HepG2 (cell line): ENCODE measurements at regions not wholly inside any gene's neighbourhood (a gene's known extent, or its start where the extent isn't known, plus 50 kb on each side); places are given as distances from the start of the nearest gene placed in this dataset.

ENCODE experiments used
- AHR ChIP-seq: IDR thresholded peaks from 2 replicates; pipeline ENCODE4 v1.6.1; 2018; ENCODE audit warnings: missing genetic modification reagents, missing compliant biosample characterization
- BRD4 ChIP-seq: sonication (generic); formaldehyde crosslinking; IDR thresholded peaks from 2 replicates; pipeline ENCODE4 v1.4.0; 2020; ENCODE audit warnings: missing genetic modification reagents
- MIER2 ChIP-seq: IDR thresholded peaks from 2 replicates; pipeline ENCODE4 v1.6.1; 2016; ENCODE audit warnings: missing biosample characterization, missing genetic modification reagents
- NFIB ChIP-seq: sonication (generic); formaldehyde crosslinking; IDR thresholded peaks from 2 replicates; pipeline ENCODE4 v1.9.0; 2021; ENCODE audit warnings: missing genetic modification reagents, mild to moderate bottlenecking, borderline replicate concordance
- POLR2AphosphoS5 ChIP-seq: IDR thresholded peaks from 2 replicates; pipeline ENCODE4 v1.6.1; 2012; ENCODE audit warnings: low read depth, low read length
- SMYD3 ChIP-seq: sonication (generic); formaldehyde crosslinking; IDR thresholded peaks from 2 replicates; pipeline ENCODE4 v1.8.1; 2023; ENCODE audit warnings: mild to moderate bottlenecking, missing genetic modification reagents
- ZNF282 ChIP-seq: fragments of 450-650 bp; IDR thresholded peaks from 2 replicates; pipeline ENCODE4 v1.6.1; 2018; ENCODE audit not compliant: partially characterized antibody
- ZNF501 ChIP-seq: sonication (generic); formaldehyde crosslinking; IDR thresholded peaks from 2 replicates; pipeline ENCODE4 v1.5.1; 2020; ENCODE audit warnings: mild to moderate bottlenecking, moderate library complexity, missing genetic modification reagents
- TF ChIP-seq, protein P1 (sequence below): IDR thresholded peaks from 2 replicates; pipeline ENCODE4 v1.6.1; 2016; ENCODE audit warnings: mild to moderate bottlenecking, missing biosample characterization, missing genetic modification reagents
- TF ChIP-seq, protein P2 (sequence below): sonication (generic); formaldehyde crosslinking; IDR thresholded peaks from 2 replicates; pipeline ENCODE4 v1.5.1; 2020; ENCODE audit warnings: mild to moderate bottlenecking, missing genetic modification reagents, moderate library complexity
- TF ChIP-seq, protein P3 (sequence below): sonication (generic); formaldehyde crosslinking; conservative IDR thresholded peaks from 2 replicates; pipeline ENCODE4 v1.4.0; 2020; ENCODE audit warnings: missing genetic modification reagents
- TF ChIP-seq, protein P4 (sequence below), 2 experiments: fragments of 450-650 bp in 1 of 2; sonication (generic) in 1 of 2; formaldehyde crosslinking; IDR thresholded peaks; 2 replicates each; pipeline versions ENCODE4 v1.5.0 to v1.8.0; 2020 to 2022; ENCODE audit warnings: mild to moderate bottlenecking in 1 of 2, missing genetic modification reagents in 1 of 2
- TF ChIP-seq, protein P5 (sequence below): sonication (generic); formaldehyde crosslinking; IDR thresholded peaks from 2 replicates; pipeline ENCODE4 v1.8.0; 2022; ENCODE audit warnings: mild to moderate bottlenecking, missing genetic modification reagents; ENCODE audit not compliant: insufficient replicate concordance
- TF ChIP-seq, protein P6 (sequence below): sonication (generic); formaldehyde crosslinking; IDR thresholded peaks from 2 replicates; pipeline ENCODE4 v1.4.0; 2020; ENCODE audit warnings: missing genetic modification reagents, borderline replicate concordance
- TF ChIP-seq, protein P7 (sequence below): sonication (generic); formaldehyde crosslinking; IDR thresholded peaks from 2 replicates; pipeline ENCODE4 v1.4.0; 2020; ENCODE audit warnings: mild to moderate bottlenecking, missing genetic modification reagents

DNA sequence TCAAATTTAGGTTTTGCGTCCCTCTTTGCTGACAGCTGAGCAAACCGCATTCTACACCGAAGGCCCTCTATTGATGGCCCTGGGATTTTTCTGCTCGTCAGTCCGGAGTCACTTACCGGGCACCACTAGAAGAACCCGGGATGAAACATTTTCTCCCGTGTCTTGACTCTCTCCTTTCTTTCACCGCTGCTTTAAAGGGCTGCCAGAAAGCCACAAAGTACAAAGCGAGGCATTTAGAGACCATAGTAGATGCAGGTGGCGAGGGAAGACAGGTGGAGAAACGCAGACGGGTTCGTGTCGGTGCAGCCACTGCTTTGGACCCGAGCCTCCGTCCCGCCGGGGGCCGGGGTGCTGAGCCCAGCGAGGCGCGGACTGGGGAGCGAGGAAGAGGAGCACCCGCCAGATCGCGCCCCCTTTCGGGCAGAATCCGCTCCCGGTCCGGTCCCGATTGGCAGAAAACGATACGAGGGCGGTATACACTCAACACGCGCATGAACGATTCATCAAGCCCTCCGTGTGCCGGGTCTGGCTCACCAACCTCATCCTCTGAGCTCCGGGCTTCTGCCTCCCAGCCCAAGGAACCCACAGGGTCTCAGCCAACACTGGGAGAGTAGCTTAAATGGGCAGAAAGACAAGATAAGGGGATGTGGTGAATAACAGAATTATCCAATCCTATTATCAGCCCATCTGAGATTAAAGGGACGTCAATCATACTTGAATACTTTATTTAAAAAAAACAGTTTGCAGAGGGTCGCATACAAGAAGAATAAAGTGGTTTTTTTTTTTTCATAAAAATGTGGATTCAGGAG is 84.9 kb downstream of the TRIM27 start (continued):
- TF ChIP-seq NFIB (CRISPR knock-in tag) (no peak), ZNF282 (no peak), ZNF501 (CRISPR knock-in tag) (peak; percentile 89), SMYD3 (no peak), POLR2AphosphoS5 (no peak), BRD4 (0 out of 2 replicates have a peak, but pooled peaks have one; percentile 33), AHR (CRISPR knock-in tag) (peak; percentile 69; the same call in 1 of the 2 replicates), MIER2 (CRISPR knock-in tag) (0 out of 2 replicates have a peak, but pooled peaks have one; percentile 16)
- TF ChIP-seq, protein P1, sequence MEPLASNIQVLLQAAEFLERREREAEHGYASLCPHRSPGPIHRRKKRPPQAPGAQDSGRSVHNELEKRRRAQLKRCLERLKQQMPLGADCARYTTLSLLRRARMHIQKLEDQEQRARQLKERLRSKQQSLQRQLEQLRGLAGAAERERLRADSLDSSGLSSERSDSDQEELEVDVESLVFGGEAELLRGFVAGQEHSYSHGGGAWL (CRISPR knock-in tag): peak; percentile 81
- TF ChIP-seq, protein P2, sequence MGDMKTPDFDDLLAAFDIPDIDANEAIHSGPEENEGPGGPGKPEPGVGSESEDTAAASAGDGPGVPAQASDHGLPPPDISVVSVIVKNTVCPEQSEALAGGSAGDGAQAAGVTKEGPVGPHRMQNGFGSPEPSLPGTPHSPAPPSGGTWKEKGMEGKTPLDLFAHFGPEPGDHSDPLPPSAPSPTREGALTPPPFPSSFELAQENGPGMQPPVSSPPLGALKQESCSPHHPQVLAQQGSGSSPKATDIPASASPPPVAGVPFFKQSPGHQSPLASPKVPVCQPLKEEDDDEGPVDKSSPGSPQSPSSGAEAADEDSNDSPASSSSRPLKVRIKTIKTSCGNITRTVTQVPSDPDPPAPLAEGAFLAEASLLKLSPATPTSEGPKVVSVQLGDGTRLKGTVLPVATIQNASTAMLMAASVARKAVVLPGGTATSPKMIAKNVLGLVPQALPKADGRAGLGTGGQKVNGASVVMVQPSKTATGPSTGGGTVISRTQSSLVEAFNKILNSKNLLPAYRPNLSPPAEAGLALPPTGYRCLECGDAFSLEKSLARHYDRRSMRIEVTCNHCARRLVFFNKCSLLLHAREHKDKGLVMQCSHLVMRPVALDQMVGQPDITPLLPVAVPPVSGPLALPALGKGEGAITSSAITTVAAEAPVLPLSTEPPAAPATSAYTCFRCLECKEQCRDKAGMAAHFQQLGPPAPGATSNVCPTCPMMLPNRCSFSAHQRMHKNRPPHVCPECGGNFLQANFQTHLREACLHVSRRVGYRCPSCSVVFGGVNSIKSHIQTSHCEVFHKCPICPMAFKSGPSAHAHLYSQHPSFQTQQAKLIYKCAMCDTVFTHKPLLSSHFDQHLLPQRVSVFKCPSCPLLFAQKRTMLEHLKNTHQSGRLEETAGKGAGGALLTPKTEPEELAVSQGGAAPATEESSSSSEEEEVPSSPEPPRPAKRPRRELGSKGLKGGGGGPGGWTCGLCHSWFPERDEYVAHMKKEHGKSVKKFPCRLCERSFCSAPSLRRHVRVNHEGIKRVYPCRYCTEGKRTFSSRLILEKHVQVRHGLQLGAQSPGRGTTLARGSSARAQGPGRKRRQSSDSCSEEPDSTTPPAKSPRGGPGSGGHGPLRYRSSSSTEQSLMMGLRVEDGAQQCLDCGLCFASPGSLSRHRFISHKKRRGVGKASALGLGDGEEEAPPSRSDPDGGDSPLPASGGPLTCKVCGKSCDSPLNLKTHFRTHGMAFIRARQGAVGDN (CRISPR knock-in tag): peak; percentile 89
- TF ChIP-seq, protein P3, sequence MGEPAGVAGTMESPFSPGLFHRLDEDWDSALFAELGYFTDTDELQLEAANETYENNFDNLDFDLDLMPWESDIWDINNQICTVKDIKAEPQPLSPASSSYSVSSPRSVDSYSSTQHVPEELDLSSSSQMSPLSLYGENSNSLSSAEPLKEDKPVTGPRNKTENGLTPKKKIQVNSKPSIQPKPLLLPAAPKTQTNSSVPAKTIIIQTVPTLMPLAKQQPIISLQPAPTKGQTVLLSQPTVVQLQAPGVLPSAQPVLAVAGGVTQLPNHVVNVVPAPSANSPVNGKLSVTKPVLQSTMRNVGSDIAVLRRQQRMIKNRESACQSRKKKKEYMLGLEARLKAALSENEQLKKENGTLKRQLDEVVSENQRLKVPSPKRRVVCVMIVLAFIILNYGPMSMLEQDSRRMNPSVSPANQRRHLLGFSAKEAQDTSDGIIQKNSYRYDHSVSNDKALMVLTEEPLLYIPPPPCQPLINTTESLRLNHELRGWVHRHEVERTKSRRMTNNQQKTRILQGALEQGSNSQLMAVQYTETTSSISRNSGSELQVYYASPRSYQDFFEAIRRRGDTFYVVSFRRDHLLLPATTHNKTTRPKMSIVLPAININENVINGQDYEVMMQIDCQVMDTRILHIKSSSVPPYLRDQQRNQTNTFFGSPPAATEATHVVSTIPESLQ: no peak
- TF ChIP-seq, protein P4, sequence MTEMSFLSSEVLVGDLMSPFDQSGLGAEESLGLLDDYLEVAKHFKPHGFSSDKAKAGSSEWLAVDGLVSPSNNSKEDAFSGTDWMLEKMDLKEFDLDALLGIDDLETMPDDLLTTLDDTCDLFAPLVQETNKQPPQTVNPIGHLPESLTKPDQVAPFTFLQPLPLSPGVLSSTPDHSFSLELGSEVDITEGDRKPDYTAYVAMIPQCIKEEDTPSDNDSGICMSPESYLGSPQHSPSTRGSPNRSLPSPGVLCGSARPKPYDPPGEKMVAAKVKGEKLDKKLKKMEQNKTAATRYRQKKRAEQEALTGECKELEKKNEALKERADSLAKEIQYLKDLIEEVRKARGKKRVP (CRISPR knock-in tag; IDR thresholded peaks at IDR 0.05): no peak; a peak in 1 of 4 replicates
- TF ChIP-seq, protein P5, sequence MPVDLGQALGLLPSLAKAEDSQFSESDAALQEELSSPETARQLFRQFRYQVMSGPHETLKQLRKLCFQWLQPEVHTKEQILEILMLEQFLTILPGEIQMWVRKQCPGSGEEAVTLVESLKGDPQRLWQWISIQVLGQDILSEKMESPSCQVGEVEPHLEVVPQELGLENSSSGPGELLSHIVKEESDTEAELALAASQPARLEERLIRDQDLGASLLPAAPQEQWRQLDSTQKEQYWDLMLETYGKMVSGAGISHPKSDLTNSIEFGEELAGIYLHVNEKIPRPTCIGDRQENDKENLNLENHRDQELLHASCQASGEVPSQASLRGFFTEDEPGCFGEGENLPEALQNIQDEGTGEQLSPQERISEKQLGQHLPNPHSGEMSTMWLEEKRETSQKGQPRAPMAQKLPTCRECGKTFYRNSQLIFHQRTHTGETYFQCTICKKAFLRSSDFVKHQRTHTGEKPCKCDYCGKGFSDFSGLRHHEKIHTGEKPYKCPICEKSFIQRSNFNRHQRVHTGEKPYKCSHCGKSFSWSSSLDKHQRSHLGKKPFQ: peak; percentile 71
- TF ChIP-seq, protein P6, sequence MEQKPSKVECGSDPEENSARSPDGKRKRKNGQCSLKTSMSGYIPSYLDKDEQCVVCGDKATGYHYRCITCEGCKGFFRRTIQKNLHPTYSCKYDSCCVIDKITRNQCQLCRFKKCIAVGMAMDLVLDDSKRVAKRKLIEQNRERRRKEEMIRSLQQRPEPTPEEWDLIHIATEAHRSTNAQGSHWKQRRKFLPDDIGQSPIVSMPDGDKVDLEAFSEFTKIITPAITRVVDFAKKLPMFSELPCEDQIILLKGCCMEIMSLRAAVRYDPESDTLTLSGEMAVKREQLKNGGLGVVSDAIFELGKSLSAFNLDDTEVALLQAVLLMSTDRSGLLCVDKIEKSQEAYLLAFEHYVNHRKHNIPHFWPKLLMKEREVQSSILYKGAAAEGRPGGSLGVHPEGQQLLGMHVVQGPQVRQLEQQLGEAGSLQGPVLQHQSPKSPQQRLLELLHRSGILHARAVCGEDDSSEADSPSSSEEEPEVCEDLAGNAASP (CRISPR knock-in tag): no peak
- TF ChIP-seq, protein P7, sequence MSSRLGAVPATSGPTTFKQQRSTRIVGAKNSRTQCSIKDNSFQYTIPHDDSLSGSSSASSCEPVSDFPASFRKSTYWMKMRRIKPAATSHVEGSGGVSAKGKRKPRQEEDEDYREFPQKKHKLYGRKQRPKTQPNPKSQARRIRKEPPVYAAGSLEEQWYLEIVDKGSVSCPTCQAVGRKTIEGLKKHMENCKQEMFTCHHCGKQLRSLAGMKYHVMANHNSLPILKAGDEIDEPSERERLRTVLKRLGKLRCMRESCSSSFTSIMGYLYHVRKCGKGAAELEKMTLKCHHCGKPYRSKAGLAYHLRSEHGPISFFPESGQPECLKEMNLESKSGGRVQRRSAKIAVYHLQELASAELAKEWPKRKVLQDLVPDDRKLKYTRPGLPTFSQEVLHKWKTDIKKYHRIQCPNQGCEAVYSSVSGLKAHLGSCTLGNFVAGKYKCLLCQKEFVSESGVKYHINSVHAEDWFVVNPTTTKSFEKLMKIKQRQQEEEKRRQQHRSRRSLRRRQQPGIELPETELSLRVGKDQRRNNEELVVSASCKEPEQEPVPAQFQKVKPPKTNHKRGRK: 0 out of 2 replicates have a peak, but pooled peaks have one; percentile 36
